GM23338 (cell line): ENCODE measurements at regions not wholly inside any gene's neighbourhood (a gene's known extent, or its start where the extent isn't known, plus 50 kb on each side); places are given as distances from the start of the nearest gene placed in this dataset.

ENCODE experiments used
- EZH2 ChIP-seq: fragments of 200-600 bp; sonication (generic); IDR thresholded peaks from one replicate; pipeline ENCODE4 v1.8.0; 2017; ENCODE audit warnings: antibody characterized with exemption, mild to moderate bottlenecking, low read depth; ENCODE audit not compliant: unreplicated experiment
- JUNB ChIP-seq: IDR thresholded peaks from one replicate; pipeline ENCODE4 v1.6.1; 2016; ENCODE audit warnings: antibody characterized with exemption; ENCODE audit not compliant: unreplicated experiment

GRCh38 chr18:68288408-68288807 lies 426.5 kb downstream of the TMX3 start:
- TF ChIP-seq JUNB (no peak), EZH2 (no peak)
